Left kidney (tissue), 1 donor: ENCODE measurements at regions not wholly inside any gene's neighbourhood (a gene's known extent, or its start where the extent isn't known, plus 50 kb on each side); places are given as distances from the start of the nearest gene placed in this dataset.
A peak's percentile ranks its signal among the peaks of the same experiment; 100 is the strongest.
"Not testable (repeated sequence)": the region's sequence is repeated elsewhere in the genome, so short reads cannot be mapped to it uniquely, and the experiment has no call there.

Experiments
- DNase-seq: peaks from one replicate; pipeline ENCODE4 v3.0.0-alpha.2; 2013

DNA sequence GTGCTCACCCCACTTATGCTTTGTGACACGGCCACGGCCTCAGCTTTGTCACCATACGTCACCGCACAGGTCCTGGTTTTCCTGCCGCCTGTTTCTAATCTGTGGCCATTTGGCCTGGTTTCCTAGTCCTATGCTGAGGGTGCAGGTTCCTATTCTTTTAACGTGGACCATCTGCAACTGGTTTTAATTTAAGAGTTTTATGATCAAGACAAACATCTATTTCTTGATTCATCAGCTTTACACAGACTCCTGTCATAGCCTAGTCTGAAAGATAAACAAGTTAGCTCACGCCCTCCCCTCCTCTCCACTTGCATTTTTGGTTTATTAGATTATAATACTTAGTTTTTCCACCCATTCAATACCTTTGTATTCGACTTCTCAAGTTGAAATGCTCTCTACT, 97.5 kb upstream of the RPS6KA2 start:
- DNase-seq = no peak

DNA sequence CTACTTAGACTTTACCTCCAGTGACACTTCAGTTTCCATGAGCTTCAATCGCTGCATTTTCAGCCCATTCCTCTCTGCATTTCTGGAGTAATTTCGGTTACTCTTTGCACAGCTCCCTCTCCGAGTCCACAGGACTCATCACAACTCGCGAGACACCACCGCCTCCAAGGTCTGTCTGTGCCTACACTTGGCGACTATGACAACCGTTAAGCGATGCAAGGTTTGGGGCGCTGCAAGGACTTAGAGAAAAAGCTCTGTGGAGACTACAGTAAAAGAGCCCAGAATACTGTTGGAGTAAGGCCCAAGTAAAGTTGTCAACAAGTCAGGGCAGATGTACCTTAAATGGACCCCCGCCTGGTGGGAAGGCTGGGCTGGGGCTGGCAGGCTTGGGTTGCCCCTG, 95.7 kb upstream of the RPS6KA2 start:
- DNase-seq = no peak

DNA sequence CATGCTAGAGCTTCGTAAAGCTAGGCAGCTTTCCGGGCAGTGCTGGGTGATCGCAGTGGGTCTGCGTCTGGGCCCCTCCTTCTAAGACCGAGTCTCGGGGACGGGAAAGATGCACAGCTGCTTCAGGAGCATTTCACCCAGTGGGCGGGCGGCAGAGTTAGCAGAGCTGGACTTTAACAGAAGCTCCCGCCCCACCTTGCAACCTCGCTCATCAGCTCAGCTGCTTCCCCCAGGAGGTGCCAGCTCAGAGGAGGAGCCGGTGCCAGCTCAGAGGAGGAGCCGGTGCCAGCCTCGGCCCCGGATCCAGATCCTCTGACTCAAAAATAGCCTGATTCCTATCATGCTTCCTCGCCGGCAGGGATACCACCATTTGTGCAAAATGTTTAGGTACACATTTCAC, 94.5 kb upstream of the RPS6KA2 start:
- no peak for DNase-seq

DNA sequence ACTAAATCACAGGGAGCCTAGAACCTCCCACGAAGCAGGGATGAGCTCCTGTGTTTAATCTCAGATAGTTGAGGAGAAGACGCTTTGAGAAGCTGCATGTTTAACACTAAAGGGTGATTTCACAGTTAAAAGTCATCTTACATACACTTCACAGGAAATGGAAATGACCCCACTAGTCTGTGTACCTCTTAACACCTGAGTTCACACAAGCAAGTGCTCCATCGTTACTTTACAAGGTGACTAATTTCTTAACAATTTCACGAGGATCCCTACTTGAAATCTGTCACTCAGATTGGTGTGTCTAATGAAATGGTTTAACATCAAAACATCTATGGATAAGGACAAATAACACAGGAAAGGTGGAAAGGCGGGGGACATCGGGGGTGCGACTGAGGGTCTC, 93.8 kb upstream of the RPS6KA2 start:
- DNase-seq = no peak

DNA sequence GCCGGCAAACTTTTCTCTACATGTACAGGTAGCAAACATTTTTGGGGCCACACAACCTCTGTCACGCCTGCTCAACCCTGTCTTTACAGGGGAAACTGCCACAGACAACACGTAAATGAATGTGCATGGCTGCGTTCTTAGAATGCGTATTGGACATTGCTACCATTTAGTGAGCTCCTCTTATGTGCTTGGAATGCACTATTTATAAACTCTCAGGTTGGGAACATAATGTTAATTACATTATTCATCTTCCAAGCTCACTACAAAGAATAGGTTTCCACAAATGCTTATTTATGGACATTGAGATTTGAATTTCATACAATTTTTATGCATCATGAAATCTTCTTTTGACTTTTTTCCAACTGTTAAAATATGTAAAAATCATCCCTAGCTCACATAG, 92.0 kb upstream of the RPS6KA2 start:
- DNase-seq = no peak

DNA sequence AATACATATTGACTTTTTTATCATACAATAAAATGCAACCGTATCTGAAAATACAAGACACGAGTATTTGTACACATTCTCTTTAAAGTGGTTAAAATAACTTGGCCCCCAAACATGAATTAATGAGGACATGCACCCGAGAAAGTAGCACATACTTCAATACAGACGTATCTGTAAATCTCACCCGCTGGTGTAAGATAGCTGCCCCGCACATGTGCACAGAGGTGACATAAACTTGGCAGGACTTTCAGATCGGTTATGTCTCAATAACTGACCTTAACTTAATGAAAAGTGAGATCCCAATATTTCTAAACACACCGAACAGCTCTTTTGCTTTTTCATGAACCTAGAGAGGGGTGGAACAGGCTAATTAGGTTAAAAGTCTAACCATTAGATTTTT, 91.5 kb upstream of the RPS6KA2 start:
- DNase-seq = no peak

DNA sequence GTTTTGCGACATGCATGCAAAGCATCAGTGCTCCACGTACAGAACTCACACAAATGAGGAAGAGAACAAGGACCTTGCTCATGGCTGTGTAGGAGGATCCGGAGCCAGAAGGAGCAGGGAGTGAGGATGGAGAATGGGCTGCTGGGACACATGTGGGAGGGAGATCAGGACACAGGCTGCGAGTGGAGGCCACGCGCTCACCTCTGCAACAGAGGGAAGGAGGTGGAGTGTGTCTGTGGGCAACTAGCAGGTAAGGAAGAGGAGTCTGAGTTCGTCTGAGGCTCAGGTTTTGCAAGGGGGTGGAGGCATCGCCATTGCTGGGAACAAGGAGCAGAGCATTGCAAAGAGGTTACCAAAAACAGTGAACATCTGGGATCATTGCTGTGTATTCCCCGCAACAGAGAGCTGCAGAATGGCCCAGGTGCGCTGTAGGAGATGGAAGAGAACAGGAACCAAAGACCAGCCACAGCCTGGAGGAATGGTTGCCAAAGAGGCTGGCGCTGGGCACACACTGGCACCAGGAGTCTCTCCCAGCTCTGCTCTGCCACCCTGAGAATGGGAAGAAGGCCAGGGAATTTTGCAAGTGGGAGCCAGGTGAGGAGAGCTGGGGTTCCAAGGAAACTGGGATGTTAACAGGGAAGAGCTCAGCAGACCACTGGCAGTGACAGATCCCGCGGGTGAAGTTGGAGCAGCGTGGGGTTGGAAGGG, 90.0 kb upstream of the RPS6KA2 start:
- DNase-seq = no peak

DNA sequence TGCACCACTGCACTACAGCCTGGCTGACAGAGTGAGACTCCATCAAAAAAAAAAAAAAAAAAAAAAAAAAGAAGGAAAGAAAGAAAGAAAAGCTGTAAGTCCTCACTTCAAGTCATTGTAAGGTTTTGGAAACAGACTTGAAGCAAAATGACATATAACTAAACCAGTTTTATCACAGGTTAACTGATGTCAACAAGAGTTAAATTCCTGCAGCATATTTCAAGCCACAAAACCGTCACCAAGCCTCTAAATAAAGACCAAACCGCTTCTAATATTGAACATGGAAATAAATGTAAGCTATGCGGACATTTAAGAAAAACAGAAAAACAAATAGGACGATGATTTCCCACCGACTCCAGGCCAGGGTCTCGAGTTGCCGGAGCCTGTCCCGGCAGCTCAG, 88.9 kb upstream of the RPS6KA2 start:
- DNase-seq = peak; percentile 45

DNA sequence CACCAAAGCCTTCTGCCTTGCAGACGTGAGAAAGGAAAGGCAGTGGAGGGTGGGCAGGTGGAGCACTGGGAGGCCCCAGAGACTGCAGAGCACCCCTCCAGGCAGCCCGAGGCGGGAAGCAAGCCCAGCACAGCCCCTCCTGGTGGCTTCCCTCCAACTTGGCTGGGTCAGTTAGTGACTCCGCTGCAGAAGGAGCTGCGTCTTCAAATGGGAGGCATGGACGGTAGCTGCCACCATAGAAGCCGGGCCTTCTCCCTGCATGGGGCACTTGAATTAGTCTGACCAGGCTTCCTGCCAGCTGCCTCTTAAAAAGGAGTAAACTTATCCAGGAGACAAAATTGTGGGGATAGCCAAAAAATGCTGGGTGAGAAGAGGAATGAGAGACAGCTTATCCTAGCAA, 88.0 kb upstream of the RPS6KA2 start:
- DNase-seq = no peak

DNA sequence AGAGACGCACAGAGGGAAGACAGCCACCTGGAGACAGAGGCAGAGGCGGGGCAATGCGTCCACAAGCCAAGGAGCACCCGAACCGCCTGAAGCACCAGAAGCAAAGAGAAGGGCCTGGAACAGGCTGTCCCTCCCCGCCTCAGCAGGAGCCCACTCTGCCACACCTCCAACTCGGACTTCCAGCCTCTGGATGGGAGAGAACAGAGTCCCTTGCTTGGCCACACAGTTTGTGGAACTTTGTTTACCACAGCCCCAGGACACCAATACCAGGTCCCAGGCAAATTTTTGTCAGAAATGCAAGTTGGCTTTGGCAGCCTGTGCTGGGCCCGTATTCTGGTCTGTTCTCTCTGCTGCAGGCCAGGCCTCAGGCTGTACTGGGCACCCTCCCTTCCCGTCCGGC, 87.5 kb upstream of the RPS6KA2 start:
- no peak for DNase-seq

DNA sequence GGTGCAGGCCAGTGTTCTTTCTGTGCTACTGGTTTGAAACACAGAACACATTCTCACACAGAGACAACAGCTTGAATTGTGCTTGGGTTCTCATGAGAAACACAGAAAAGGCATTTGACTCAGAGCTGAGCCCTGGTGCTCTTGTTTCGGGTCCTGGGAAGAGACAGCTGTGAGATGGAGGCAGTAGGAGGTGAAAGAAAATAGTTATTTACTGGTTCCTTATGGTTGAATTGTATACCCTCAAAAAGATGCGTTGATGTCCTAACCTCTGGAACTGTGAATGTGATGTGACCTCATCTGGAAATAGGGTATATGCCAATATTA, 87.1 kb upstream of the RPS6KA2 start:
- no peak for DNase-seq

DNA sequence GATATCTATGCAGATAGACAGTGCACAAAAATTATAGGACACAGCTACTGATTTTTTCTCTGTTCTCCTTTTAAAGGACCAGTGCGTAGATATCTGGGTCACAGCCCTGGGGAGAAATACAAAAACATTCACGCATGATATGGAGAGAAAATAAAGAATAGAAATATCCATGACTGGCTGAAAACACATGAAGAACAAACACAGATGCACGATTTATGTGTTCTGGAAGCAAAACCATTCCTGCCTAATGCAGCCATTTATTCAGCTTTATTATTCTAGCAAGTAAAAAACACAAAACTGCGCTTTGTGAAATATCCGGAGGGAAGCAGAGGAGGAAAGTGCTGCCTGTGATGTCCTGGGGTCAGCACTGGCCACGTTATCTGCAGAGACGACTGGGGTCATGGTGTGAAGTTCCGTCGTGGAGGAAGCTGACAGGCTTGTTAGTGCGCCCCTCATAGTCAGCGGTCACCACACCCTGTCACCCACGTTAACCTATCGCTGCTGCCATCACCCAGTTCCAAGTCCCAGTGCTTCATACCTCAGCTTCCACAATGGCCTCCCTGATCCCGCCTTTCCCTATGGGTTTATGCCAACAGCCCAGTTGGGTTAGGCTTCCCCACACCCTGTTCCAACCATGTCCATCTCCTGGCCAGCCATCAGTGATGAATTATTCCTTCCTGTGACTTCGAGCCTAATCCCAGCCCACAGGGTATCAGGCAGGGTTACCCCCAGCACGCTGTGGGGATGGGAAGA, 86.6 kb upstream of the RPS6KA2 start:
- DNase-seq = no peak

DNA sequence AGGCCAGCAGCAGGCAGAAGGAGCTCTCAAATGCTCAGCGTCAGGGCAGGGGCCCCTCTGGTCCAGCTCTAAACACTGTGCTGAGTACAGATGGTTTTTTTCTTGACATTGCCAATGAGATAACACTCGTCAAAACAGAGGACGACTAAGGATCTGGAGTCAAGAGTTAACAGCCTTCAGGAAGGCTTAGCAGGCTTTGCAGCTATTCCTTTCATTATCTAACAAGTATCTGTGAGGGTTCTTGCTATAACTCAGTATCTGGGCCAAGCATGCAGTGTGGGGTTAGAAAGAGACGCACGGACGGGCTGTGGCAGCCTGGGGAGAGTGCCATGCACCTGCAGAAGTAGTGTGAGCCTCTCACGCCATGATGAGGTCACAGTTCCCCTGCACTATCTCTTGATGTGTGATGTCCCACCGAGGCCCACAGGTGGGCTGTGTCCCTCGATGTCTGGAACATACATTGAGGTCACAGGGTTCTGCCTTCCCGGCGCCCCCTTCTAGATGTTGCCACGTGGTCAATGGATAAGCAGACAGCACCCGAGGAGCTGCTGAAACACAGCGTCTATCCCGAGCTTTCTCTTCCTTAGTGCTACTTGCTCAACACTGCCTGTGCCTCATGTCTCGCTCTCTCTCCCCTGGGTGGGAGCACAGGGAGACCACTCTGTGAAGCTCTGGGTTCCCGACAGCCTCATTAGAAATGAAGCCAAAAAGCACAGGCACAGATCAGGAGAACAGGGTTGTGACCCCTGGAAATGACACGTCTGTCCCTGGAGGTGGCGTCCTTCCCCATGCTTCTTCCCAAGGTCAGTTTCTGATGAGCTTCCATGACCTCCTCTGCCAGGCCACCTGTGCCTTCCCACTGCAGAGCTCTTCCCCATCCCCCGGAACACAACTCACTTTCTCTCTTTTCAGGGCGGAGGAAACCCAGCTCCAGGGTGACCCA, 85.5 kb upstream of the RPS6KA2 start:
- no peak for DNase-seq

DNA sequence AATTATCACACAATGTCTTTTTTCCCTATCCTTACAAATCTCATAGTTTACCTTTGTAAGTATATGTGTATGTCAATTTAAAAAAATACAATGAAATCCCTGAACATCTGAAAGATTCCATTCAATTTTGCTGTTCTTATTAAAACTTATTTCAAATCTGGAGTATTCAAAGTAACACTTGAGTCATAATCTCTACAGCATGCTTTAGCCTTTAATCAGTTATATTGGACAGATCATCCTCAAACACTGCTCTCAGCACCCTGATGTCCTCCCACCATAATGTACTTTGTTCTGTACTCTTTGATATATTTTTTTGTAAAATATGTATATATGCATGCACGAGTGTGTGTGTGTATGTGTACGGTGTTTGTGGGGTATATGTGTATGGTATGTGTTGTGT, 83.0 kb upstream of the RPS6KA2 start:
- no peak for DNase-seq

DNA sequence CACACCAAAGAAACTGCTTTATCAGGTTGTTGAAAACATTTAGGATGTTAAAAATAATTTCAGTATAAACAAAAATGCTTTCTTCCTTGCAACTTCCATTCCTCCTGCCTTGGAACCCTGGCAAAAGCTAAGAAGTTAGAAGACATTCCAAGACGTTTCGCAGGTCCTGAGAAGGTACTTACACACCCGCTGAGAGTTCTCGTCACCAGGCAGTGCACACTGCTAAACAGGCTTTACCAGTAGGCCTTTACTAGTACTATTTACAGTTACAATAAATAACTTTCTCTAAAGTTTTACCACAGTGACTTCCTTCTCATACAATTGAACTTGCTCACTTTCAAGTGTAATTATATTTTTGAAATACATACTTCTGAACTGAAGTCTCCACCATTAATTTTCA, 81.4 kb upstream of the RPS6KA2 start:
- DNase-seq = no peak

DNA sequence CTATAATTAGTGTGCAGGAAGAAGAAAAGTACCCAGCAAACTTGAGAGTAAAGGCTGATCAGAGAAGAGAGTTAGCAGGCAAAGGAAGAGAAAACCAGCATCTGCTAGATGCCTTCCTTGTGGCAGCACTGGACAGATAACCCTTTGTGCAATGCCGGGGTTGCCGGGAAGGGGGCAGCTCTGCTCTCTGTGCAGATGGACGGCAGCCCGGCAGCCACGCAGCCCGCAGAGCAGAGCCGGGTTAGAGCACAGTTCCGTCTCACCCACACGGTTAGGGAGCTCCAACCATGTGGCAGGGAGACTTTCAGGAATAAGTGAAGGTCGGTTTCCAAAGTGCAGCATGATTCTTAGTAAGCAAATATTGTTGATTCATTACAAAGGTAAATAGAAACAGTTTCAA, 80.0 kb upstream of the RPS6KA2 start:
- no peak for DNase-seq

DNA sequence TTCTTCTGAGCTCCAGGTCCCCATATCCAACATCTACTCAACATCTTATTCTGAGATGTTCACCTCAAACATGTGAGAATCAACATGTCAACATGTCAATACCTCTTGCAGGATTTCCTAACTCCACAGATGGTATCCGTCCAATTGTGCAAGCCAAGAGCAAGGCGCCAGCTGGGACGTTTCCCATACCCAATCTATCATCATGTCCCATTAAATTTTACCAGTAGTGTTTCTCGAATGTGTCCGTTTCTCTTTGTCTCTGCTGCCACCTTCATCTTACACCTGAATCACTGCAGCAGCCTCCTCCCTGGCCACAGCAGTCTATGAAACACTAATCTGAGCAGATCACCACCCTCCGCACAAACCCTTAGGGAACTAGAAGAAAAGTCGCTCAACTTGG, 78.0 kb upstream of the RPS6KA2 start:
- DNase-seq = no peak

DNA sequence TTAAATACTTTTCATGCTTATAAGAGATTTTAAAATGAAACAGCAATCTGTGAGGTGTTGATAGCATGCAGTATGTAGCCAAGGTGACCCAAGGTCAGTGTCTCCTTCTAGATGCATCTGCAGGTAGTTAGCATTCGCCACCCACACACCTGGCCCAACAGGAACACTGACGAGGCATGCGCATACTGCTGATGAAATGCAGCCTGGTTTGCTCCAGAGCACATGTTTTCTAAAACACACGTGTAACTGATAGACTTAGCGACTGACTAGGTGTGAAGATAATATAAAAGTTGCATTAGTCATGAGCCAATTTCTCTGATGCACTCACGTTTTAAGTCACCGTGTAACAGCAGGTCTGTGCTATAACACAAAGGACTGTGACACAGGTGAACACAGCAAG, 77.1 kb upstream of the RPS6KA2 start:
- DNase-seq = no peak

DNA sequence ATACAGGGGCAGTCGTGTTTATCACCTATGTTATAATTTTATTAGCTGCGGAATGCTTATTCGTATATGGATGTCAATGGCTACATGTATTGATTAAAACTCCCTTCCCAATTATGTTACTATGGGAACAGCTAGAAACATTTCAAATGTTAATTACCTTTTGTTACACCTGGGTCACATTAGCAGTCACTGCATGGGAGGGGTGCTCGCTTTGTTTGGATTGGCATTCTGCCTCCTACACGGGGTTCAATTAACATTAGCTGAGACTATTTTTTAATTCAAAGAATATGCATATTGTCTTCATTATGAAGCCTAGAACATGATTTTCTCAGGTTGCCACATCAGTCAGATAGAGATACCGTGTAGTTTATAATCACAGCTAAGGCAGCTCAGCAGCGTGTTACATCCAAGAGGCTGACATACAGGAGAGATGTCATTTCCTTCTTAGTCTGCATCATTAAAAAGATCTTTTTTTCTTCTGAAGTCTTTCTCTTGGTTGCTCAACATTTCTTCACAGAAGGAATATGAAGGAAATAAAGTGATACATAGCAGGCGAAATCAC, 76.2 kb upstream of the RPS6KA2 start:
- no peak for DNase-seq

DNA sequence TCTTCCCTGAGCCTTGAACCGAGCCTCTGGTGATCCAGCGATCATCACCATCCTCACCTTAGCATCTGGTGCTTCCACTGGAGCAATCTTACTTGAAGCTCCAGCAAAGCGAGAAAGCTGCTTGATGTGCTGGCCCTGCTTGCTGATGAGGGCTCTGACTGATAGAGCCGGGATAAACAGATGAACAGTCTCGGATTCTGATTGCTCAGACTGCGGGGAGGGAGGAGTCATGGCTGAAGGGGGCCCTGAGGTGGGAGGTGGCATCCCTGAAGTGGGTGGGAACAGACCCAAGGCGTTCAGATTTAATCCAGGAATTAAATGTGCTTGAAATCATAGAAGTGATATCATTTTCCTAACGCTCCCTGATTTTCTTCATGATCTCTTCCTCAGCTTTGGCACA, 74.4 kb upstream of the RPS6KA2 start:
- DNase-seq = not testable (repeated sequence)

DNA sequence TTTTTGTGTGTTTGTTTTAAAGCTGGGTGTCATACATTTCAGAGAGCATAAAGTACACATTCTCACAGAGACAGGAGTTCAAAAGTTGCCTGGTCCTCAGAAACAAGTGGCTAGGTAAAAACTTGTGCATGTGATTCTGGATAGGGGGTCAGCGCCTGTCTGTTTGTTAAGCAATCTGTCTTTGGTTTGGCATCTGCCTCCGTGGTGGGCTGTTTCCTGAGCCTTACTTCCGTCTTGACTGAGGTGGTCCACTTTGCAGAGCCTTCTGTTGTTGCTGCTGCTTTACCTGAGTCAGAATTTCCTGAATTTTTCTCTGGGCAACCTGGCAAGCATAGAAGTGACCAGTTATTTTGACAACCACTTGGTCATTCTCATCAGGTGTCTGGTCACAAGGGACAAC, 73.8 kb upstream of the RPS6KA2 start:
- not testable (repeated sequence) for DNase-seq

DNA sequence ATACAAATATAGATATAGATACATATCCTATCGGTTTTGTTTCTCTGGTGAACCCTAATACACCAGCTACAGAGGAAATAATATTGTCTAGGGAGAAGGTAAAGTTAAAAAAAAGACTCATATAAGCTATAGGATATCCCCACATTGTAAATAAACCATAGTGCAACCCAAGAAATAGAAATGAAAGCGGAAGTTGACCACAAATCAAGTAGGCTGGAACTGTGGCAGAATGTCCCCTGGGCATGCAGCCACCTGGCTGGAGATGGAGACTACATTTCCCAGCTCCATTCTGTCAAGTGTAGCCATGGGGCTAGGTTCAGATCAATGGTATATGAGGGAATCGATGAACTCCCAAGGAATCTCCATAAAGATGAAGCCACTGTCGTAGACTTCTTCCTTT, 70.1 kb upstream of the RPS6KA2 start:
- DNase-seq = no peak

DNA sequence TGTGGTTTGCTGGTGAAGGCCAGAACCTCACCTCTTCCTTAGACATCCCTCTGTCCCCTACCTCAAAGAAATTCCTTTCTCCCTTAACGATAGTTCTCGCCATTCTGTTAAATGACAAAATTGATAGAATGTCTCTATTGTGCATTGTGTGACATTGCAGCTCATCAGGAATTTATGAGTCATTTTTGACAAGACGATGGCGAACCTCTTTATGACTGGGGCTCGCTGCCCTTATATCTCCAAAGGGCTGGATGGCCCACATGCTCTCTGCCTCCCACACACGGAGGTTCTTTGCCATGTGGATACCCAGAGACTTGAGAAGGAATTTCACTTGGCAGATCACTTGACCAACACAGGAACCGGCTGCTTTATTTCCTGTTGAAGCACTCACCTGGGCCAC, 66.8 kb upstream of the RPS6KA2 start:
- no peak for DNase-seq
